B cell (primary cell): ENCODE measurements at regions not wholly inside any gene's neighbourhood (a gene's known extent, or its start where the extent isn't known, plus 50 kb on each side); places are given as distances from the start of the nearest gene placed in this dataset.

Experiments
- ATAC-seq: fragments of 200-7000 bp; cut with Tn5 transposase; one replicate; pipeline ENCODE4 v1.10.0; 2021; ENCODE audit warnings: low read depth, mild to moderate bottlenecking, moderate number of reproducible peaks, moderate library complexity
- CTCF ChIA-PET: fragments of 350-600 bp; sonication (Branson Sonifier 250); formaldehyde crosslinking; loops from one replicate; lab custom pipeline; 2021; ENCODE audit warnings: antibody characterized with exemption, inconsistent platforms; lab: Charles Lee
- POLR2A ChIA-PET: fragments of 350-600 bp; sonication (Branson Sonifier 250); formaldehyde crosslinking; loops from one replicate; lab custom pipeline; 2021; ENCODE audit warnings: antibody characterized with exemption; lab: Charles Lee
- DNase-seq: peaks from one replicate; pipeline ENCODE4 v3.0.0; 2013
- H2AFZ ChIP-seq: 2 replicates; pipeline ENCODE4 v1.6.1; 2012; ENCODE audit warnings: mild to moderate bottlenecking, low read depth, low read length; ENCODE audit not compliant: insufficient read depth, poor library complexity, severe bottlenecking
- H3K27ac ChIP-seq, 2 donors: 1 replicate in 1 of 2; 2 replicates in 1 of 2; pipeline ENCODE4 v1.5.1; 2012 to 2013; ENCODE audit warnings: low read length in 2 of 2, mild to moderate bottlenecking in 2 of 2, moderate library complexity in 1 of 2
- H3K27me3 ChIP-seq, 4 experiments: fragments of 200-600 bp in 1 of 4; sonication (generic) in 1 of 4; replicated peaks in 1 of 4; 1 replicate in 2 of 4; 2 replicates in 2 of 4; pipeline versions ENCODE4 v1.6.1 to v1.7.0; 2013 to 2016; ENCODE audit warnings: low read length in 3 of 4, mild to moderate bottlenecking in 2 of 4, mixed read lengths in 1 of 4, moderate library complexity in 1 of 4; ENCODE audit not compliant: insufficient read depth in 4 of 4, control insufficient read depth in 3 of 4; ENCODE audit errors: control extremely low read depth in 1 of 4
- H3K36me3 ChIP-seq, 2 experiments: replicated peaks in 1 of 2; 1 replicate in 1 of 2; 2 replicates in 1 of 2; pipeline versions ENCODE4 v1.6.1 to v1.7.1; 2013; ENCODE audit warnings: low read length in 1 of 2; ENCODE audit not compliant: insufficient read depth in 2 of 2, control insufficient read depth in 1 of 2; ENCODE audit errors: control extremely low read depth in 1 of 2, extremely low read depth in 1 of 2
- H3K4me1 ChIP-seq, 2 donors: fragments of 200-600 bp in 1 of 2; sonication (generic) in 1 of 2; 1 replicate in 1 of 2; 2 replicates in 1 of 2; pipeline versions ENCODE4 v1.5.1 to v1.6.1; 2013 to 2017; ENCODE audit warnings: low read length in 2 of 2; ENCODE audit not compliant: control insufficient read depth in 2 of 2, insufficient read depth in 2 of 2
- H3K4me2 ChIP-seq: replicated peaks from 2 replicates; pipeline ENCODE3; 2012; ENCODE audit warnings: mild to moderate bottlenecking, low read depth, low read length; ENCODE audit not compliant: poor library complexity, severe bottlenecking
- H3K4me3 ChIP-seq, 5 experiments: fragments of 200-600 bp in 1 of 5; sonication (generic) in 1 of 5; 1 replicate in 3 of 5; 2 replicates in 2 of 5; pipeline versions ENCODE4 v1.5.1 to v1.7.0; 2011 to 2016; ENCODE audit warnings: low read length in 4 of 5, mild to moderate bottlenecking in 4 of 5, low read depth in 2 of 5, control low read depth in 1 of 5, moderate library complexity in 1 of 5; ENCODE audit not compliant: insufficient read depth in 1 of 5; ENCODE audit errors: control extremely low read depth in 1 of 5, extremely low read depth in 1 of 5
- H3K79me2 ChIP-seq: fragments of 200-600 bp; sonication (generic); one replicate; pipeline ENCODE4 v1.6.0; 2016; ENCODE audit warnings: low read length; ENCODE audit not compliant: control insufficient read depth, insufficient read depth
- H3K9ac ChIP-seq: fragments of 200-600 bp; sonication (generic); 2 replicates; pipeline ENCODE4 v1.6.1; 2017; ENCODE audit warnings: mild to moderate bottlenecking, low read length, moderate library complexity
- H3K9me3 ChIP-seq, 3 donors: one replicate each; pipeline versions ENCODE4 v1.6.1 to v1.7.1; 2013; ENCODE audit warnings: low read length in 2 of 3; ENCODE audit not compliant: control insufficient read depth in 2 of 3, insufficient read depth in 1 of 3; ENCODE audit errors: control extremely low read depth in 1 of 3
- H4K20me1 ChIP-seq: 2 replicates; pipeline ENCODE4 v1.6.0; 2012; ENCODE audit warnings: mild to moderate bottlenecking, low read length; ENCODE audit not compliant: insufficient read depth, control insufficient read depth, poor library complexity, severe bottlenecking
- H3K27ac Mint-ChIP-seq: one replicate; pipeline ENCODE4 v1.8.0; 2021; ENCODE audit warnings: mixed read lengths
- H3K27me3 Mint-ChIP-seq: one replicate; pipeline ENCODE4 v1.8.0; 2021; ENCODE audit warnings: mixed read lengths
- H3K4me1 Mint-ChIP-seq: one replicate; pipeline ENCODE4 v1.8.0; 2021; ENCODE audit warnings: mixed read lengths
- H3K4me3 Mint-ChIP-seq: one replicate; pipeline ENCODE4 v1.8.0; 2021; ENCODE audit warnings: mixed read lengths
- H3K9me3 Mint-ChIP-seq: one replicate; pipeline ENCODE4 v1.8.0; 2022; ENCODE audit warnings: mixed read lengths; ENCODE audit not compliant: insufficient read depth
- CTCF ChIP-seq: fragments of 200-600 bp; IDR thresholded peaks from one replicate; pipeline ENCODE4 v1.8.0; 2022; ENCODE audit warnings: antibody characterized with exemption, mild to moderate bottlenecking
- EZH2 ChIP-seq: IDR thresholded peaks from 2 replicates; pipeline ENCODE4 v1.6.1; 2012; ENCODE audit warnings: borderline replicate concordance, low read depth, mild to moderate bottlenecking, moderate library complexity, low read length; ENCODE audit not compliant: insufficient read depth, poor library complexity, severe bottlenecking
- WGBS: methylation state at CpG from one replicate; pipeline ENCODE4 v1.1.5; 2013; ENCODE audit warnings: missing lambda C conversion rate; ENCODE audit not compliant: insufficient coverage; 5-methylcytosine and 5-hydroxymethylcytosine counted together
- intact Hi-C: fragments of 100-400 bp; cut with micrococcal nuclease; formaldehyde crosslinking; loops from one replicate; pipeline ENCODE4 v1.10.0; 2022

GRCh38 chr20:39894067-39894466 lies 795.0 kb downstream of the MAFB start:
- no peak overlapping the region for H2AFZ ChIP-seq
- no peaks in the 10 kb centered on the region for H3K36me3 ChIP-seq
- H3K27me3 Mint-ChIP-seq, result no peaks in the 10 kb centered on the region
- no peak overlapping the region for H3K4me3 Mint-ChIP-seq
- WGBS, result no CpG with 5 or more reads among the region's 2 CpGs
- no peak overlapping the region for H3K4me3 ChIP-seq
- H3K4me1 Mint-ChIP-seq, result no peaks in the 10 kb centered on the region
- H3K79me2 ChIP-seq, result no peaks in the 10 kb centered on the region
- DNase-seq, result no peak
- no peak overlapping the region for H3K27ac Mint-ChIP-seq
- no peaks in the 10 kb centered on the region for H3K4me1 ChIP-seq
- no peak overlapping the region for H3K9ac ChIP-seq
- H3K27me3 ChIP-seq, result no peaks in the 10 kb centered on the region
- TF ChIP-seq CTCF (no peak), EZH2 (no peak)
- no peak overlapping the region for H3K4me2 ChIP-seq
- no peak overlapping the region for H3K27ac ChIP-seq
- ChIA-PET POLR2A (no interaction called here), CTCF (no interaction called here)
- H3K9me3 Mint-ChIP-seq, result no peaks in the 10 kb centered on the region
- H3K9me3 ChIP-seq, result no peaks in the 10 kb centered on the region
- intact Hi-C loops, result no loop called here
- no peaks in the 10 kb centered on the region for H4K20me1 ChIP-seq
- ATAC-seq, result no peak

DNA sequence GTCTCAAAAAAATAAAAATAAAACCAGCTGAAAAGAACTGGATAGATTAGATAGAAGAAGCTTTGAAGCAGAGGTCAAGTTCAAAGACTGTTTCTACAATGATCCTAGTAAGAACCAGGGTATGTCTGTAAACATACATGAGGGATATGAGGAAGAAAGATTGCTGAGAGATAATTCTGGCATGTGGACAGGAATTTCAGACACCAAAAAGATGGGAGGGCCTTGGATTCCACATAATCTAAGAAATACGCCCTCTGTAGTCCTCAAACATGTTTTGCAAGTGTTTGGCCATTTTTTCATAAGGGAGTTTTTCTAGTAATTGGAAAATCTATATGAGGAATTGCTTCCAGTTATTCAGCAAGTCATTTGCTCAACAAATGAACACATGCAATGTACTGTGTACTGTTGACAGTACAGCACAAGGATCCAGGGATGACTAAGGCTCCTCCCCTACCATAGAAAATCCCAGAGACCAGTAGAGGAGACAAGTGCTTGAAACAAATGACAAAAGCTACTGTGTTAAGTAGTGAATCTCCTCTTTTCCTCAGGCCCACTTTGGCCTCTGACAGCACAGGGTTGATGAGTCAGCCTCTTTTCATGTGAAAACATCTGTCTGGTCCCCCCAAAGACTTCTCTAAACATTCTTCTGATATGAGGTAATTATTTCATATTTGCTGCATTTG lies 795.9 kb downstream of the MAFB start:
- Mint-ChIP-seq H3K9me3 (no peaks in the 10 kb centered on the region), H3K4me3 (no peak overlapping the region), H3K27ac (no peak overlapping the region), H3K27me3 (no peaks in the 10 kb centered on the region), H3K4me1 (no peaks in the 10 kb centered on the region)
- Histone ChIP-seq H3K9ac (no peak overlapping the region), H3K27ac (no peak overlapping the region), H3K36me3 (no peaks in the 10 kb centered on the region), H3K27me3 (no peaks in the 10 kb centered on the region), H3K9me3 (no peaks in the 10 kb centered on the region), H3K4me1 (no peaks in the 10 kb centered on the region), H3K4me3 (no peak overlapping the region), H3K79me2 (no peaks in the 10 kb centered on the region), H2AFZ (no peak overlapping the region), H3K4me2 (no peak overlapping the region), H4K20me1 (no peaks in the 10 kb centered on the region)
- POLR2A ChIA-PET, result no interaction called here
- CTCF ChIA-PET, result no interaction called here
- no peak for TF ChIP-seq CTCF
- no peak for TF ChIP-seq EZH2
- no peak for DNase-seq
- no peak for ATAC-seq
- intact Hi-C loops, result no loop called here
- no CpG with 5 or more reads among the region's 1 CpG for WGBS
